Tibial nerve (tissue), 3 donors: ENCODE measurements at regions not wholly inside any gene's neighbourhood (a gene's known extent, or its start where the extent isn't known, plus 50 kb on each side); places are given as distances from the start of the nearest gene placed in this dataset.

Source experiments
- CTCF ChIP-seq, 5 experiments: fragments of 200-600 bp in 3 of 5; fragments of 450-650 bp in 2 of 5; sonication (generic) in 3 of 5; IDR thresholded peaks; one replicate each; pipeline ENCODE4 v1.5.1; 2016 to 2019; ENCODE audit warnings: antibody characterized with exemption in 5 of 5, mild to moderate bottlenecking in 3 of 5, moderate library complexity in 2 of 5
- POLR2A ChIP-seq, 2 donors: fragments of 450-650 bp; IDR thresholded peaks; one replicate each; pipeline ENCODE4 v1.6.1; 2017; ENCODE audit warnings: antibody characterized with exemption in 2 of 2, mild to moderate bottlenecking in 2 of 2, moderate library complexity in 2 of 2

GRCh38 chr6:139844907-139845306, 470.5 kb upstream of the CITED2 start:
- TF ChIP-seq CTCF (IDR thresholded peaks at IDR 0.05): no peak
- no peak for TF ChIP-seq POLR2A (IDR thresholded peaks at IDR 0.05)
